Esophagus squamous epithelium (tissue), 5 donors: ENCODE measurements at regions not wholly inside any gene's neighbourhood (a gene's known extent, or its start where the extent isn't known, plus 50 kb on each side); places are given as distances from the start of the nearest gene placed in this dataset.

Experiments
- DNase-seq: peaks from one replicate; lab custom pipeline; 2025; lab: John Stamatoyannopoulos, UW
- H3K27ac ChIP-seq, 4 donors: fragments of 200-600 bp; sonication (generic); one replicate each; pipeline ENCODE4 v1.5.1; 2016 to 2019; ENCODE audit warnings: mild to moderate bottlenecking in 1 of 4
- H3K27me3 ChIP-seq, 4 donors: fragments of 200-600 bp; sonication (generic); 1 replicate in 3 of 4; 2 replicates in 1 of 4; pipeline versions ENCODE4 v1.5.1 to v1.6.0; 2017 to 2021; ENCODE audit warnings: antibody characterized with exemption in 1 of 4
- H3K36me3 ChIP-seq, 3 donors: fragments of 200-600 bp; sonication (generic); one replicate each; pipeline ENCODE4 v1.5.1; 2016 to 2019
- H3K4me1 ChIP-seq, 3 donors: fragments of 200-600 bp; sonication (generic); one replicate each; pipeline ENCODE4 v1.5.1; 2017 to 2019
- H3K4me3 ChIP-seq, 4 donors: fragments of 200-600 bp; sonication (generic); 1 replicate in 3 of 4; 2 replicates in 1 of 4; pipeline ENCODE4 v1.5.1; 2016 to 2019; ENCODE audit warnings: mild to moderate bottlenecking in 2 of 4, moderate library complexity in 1 of 4
- H3K9me3 ChIP-seq, 3 donors: fragments of 200-600 bp; sonication (generic); one replicate each; pipeline ENCODE4 v1.5.1; 2016 to 2019
- CTCF ChIP-seq, 6 experiments: fragments of 450-650 bp in 4 of 6; fragments of 200-600 bp in 2 of 6; sonication (generic) in 2 of 6; IDR thresholded peaks; one replicate each; pipeline ENCODE4 v1.5.1; 2016 to 2019; ENCODE audit warnings: antibody characterized with exemption in 6 of 6, mild to moderate bottlenecking in 4 of 6, moderate library complexity in 4 of 6
- POLR2A ChIP-seq, 4 donors: fragments of 450-650 bp; IDR thresholded peaks; one replicate each; pipeline ENCODE4 v1.6.1; 2017; ENCODE audit warnings: antibody characterized with exemption in 4 of 4, mild to moderate bottlenecking in 4 of 4, moderate library complexity in 3 of 4
- WGBS, 2 donors: methylation state at CpG; one replicate each; pipeline ENCODE4 v1.1.5; 2018; 5-methylcytosine and 5-hydroxymethylcytosine counted together
- intact Hi-C: fragments of 100-400 bp; cut with DNase I; formaldehyde crosslinking; loops from one replicate; pipeline ENCODE4 v1.15.0; 2022
- donor health status: DM: yes; HTN: yes; CAD: no.

GRCh38 chr2:59998324-59998723, 555.1 kb downstream of the BCL11A start:
- no peak overlapping the region for H3K4me3 ChIP-seq
- no peaks in the 10 kb centered on the region for H3K9me3 ChIP-seq
- intact Hi-C loops, result no loop called here
- peaks cover 0 to 8% (median 0%) of the 10 kb centered on the region in 3 donors for H3K4me1 ChIP-seq
- no peak overlapping the region for H3K27ac ChIP-seq
- no peaks in the 10 kb centered on the region for H3K36me3 ChIP-seq
- TF ChIP-seq POLR2A (IDR thresholded peaks at IDR 0.05) (no peak), CTCF (IDR thresholded peaks at IDR 0.05) (no peak)
- DNase-seq, result no peak
- H3K27me3 ChIP-seq, result no peaks in the 10 kb centered on the region

- 84 to 93% methylated on average over 3 of the region's 3 CpGs for WGBS, 2 donors
- Histone ChIP-seq H3K27me3 (no peaks in the 10 kb centered on the region), H3K4me1 (peaks cover 0 to 8% (median 0%) of the 10 kb centered on the region in 3 donors), H3K27ac (no peak overlapping the region), H3K4me3 (no peak overlapping the region), H3K9me3 (no peaks in the 10 kb centered on the region), H3K36me3 (no peaks in the 10 kb centered on the region)
- no peak for DNase-seq
- intact Hi-C loops, result no loop called here
- TF ChIP-seq CTCF (IDR thresholded peaks at IDR 0.05) (no peak), POLR2A (IDR thresholded peaks at IDR 0.05) (no peak)
These were observed 556.1 kb downstream of the BCL11A start for GRCh38 chr2:59997371-59997770.

GRCh38 chr2:59996855-59997254, 556.6 kb downstream of the BCL11A start:
- Histone ChIP-seq H3K9me3 (no peaks in the 10 kb centered on the region), H3K27ac (no peak overlapping the region), H3K36me3 (no peaks in the 10 kb centered on the region), H3K27me3 (no peaks in the 10 kb centered on the region), H3K4me3 (no peak overlapping the region), H3K4me1 (peaks cover 0 to 8% (median 0%) of the 10 kb centered on the region in 3 donors)
- no peak for DNase-seq
- intact Hi-C loops, result no loop called here
- WGBS, 2 donors, result 91 to 95% methylated on average over 3 of the region's 3 CpGs
- TF ChIP-seq CTCF (IDR thresholded peaks at IDR 0.05) (no peak), POLR2A (IDR thresholded peaks at IDR 0.05) (no peak)

- intact Hi-C loops, result no loop called here
- TF ChIP-seq POLR2A (IDR thresholded peaks at IDR 0.05) (no peak), CTCF (IDR thresholded peaks at IDR 0.05) (no peak)
- DNase-seq, result no peak
- Histone ChIP-seq H3K27ac (no peak overlapping the region), H3K4me1 (peaks cover 0 to 8% (median 0%) of the 10 kb centered on the region in 3 donors), H3K27me3 (no peaks in the 10 kb centered on the region), H3K4me3 (no peak overlapping the region), H3K9me3 (no peaks in the 10 kb centered on the region), H3K36me3 (no peaks in the 10 kb centered on the region)
- 61 to 63% methylated on average over 2 of the region's 2 CpGs for WGBS, 2 donors
These were observed 559.7 kb downstream of the BCL11A start for GRCh38 chr2:59993726-59994125.

GRCh38 chr2:59988341-59988740, 565.1 kb downstream of the BCL11A start:
- Histone ChIP-seq H3K27me3 (no peaks in the 10 kb centered on the region), H3K36me3 (no peaks in the 10 kb centered on the region), H3K9me3 (no peaks in the 10 kb centered on the region), H3K27ac (no peak overlapping the region), H3K4me3 (no peak overlapping the region), H3K4me1 (no peaks in the 10 kb centered on the region)
- DNase-seq, result no peak
- TF ChIP-seq POLR2A (IDR thresholded peaks at IDR 0.05) (no peak), CTCF (IDR thresholded peaks at IDR 0.05) (no peak)
- intact Hi-C loops, result no loop called here
